Hepatocyte (in vitro differentiated cells): ENCODE measurements at regions not wholly inside any gene's neighbourhood (a gene's known extent, or its start where the extent isn't known, plus 50 kb on each side); places are given as distances from the start of the nearest gene placed in this dataset.
A peak's percentile ranks its signal among the peaks of the same experiment; 100 is the strongest.

Source experiments
- EZH2 ChIP-seq: fragments of 200-600 bp; sonication (generic); IDR thresholded peaks from 2 replicates; pipeline ENCODE4 v1.6.1; 2016; ENCODE audit warnings: antibody characterized with exemption, mild to moderate bottlenecking, borderline replicate concordance
- TF ChIP-seq, protein P1 (sequence below): fragments of 200-600 bp; sonication (generic); IDR thresholded peaks from 2 replicates; pipeline ENCODE4 v1.5.1; 2016; ENCODE audit warnings: antibody characterized with exemption, mild to moderate bottlenecking; ENCODE audit not compliant: poor library complexity

DNA sequence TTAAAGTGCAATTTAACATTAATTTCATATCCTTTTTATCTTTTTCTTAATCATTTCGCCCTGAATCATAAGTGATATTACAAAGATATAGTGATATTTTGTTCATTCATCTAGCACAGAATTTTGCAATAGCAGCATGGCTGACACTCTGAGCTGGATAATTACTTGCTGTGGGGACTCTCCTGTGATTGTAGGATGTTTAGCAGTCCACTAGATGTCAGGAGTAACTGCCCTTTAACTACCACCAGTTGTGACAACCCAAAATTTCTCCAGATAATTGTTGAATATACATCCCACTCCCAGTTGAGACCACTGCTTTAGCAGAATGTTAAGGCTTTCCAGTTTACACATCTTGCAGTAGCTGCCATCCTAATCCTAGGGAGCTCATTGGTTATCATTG lies 196.8 kb upstream of the MBNL1 start:
- TF ChIP-seq, protein P1, sequence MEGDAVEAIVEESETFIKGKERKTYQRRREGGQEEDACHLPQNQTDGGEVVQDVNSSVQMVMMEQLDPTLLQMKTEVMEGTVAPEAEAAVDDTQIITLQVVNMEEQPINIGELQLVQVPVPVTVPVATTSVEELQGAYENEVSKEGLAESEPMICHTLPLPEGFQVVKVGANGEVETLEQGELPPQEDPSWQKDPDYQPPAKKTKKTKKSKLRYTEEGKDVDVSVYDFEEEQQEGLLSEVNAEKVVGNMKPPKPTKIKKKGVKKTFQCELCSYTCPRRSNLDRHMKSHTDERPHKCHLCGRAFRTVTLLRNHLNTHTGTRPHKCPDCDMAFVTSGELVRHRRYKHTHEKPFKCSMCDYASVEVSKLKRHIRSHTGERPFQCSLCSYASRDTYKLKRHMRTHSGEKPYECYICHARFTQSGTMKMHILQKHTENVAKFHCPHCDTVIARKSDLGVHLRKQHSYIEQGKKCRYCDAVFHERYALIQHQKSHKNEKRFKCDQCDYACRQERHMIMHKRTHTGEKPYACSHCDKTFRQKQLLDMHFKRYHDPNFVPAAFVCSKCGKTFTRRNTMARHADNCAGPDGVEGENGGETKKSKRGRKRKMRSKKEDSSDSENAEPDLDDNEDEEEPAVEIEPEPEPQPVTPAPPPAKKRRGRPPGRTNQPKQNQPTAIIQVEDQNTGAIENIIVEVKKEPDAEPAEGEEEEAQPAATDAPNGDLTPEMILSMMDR = peak; percentile 49
- TF ChIP-seq EZH2 = no peak
